Activated CD8-positive, alpha-beta T cell treated with anti-CD3 and anti-CD28 coated beads for 36 hours (primary cell): ENCODE measurements at regions not wholly inside any gene's neighbourhood (a gene's known extent, or its start where the extent isn't known, plus 50 kb on each side); places are given as distances from the start of the nearest gene placed in this dataset.
"Not testable (repeated sequence)": the region's sequence is repeated elsewhere in the genome, so short reads cannot be mapped to it uniquely, and the experiment has no call there.

Source experiments
- ATAC-seq: fragments of 200-7000 bp; cut with Tn5 transposase; one replicate; pipeline ENCODE4 v1.10.0; 2021; ENCODE audit warnings: mild to moderate bottlenecking, moderate library complexity
- CTCF ChIA-PET: fragments of 350-600 bp; sonication (Branson Sonifier 250); formaldehyde crosslinking; loops from one replicate; lab custom pipeline; 2021; ENCODE audit warnings: antibody characterized with exemption; lab: Charles Lee
- POLR2A ChIA-PET: fragments of 350-600 bp; sonication (Branson Sonifier 250); formaldehyde crosslinking; loops from one replicate; lab custom pipeline; 2021; ENCODE audit warnings: antibody characterized with exemption; lab: Charles Lee
- DNase-seq: peaks from one replicate; pipeline ENCODE4 v3.0.0-alpha.2; 2020
- H3K27ac Mint-ChIP-seq: one replicate; pipeline ENCODE4 v1.8.0; 2021; ENCODE audit warnings: mild to moderate bottlenecking, mixed read lengths
- H3K27me3 Mint-ChIP-seq: one replicate; pipeline ENCODE4 v1.8.0; 2021; ENCODE audit warnings: mixed read lengths
- H3K36me3 Mint-ChIP-seq: one replicate; pipeline ENCODE4 v1.8.0; 2021; ENCODE audit warnings: low read depth, mixed read lengths
- H3K4me1 Mint-ChIP-seq: one replicate; pipeline ENCODE4 v1.8.0; 2021; ENCODE audit warnings: low read depth, mixed read lengths
- H3K4me3 Mint-ChIP-seq: one replicate; pipeline ENCODE4 v1.8.0; 2021; ENCODE audit warnings: mild to moderate bottlenecking, moderate library complexity, mixed read lengths
- H3K9me3 Mint-ChIP-seq: one replicate; pipeline ENCODE4 v1.8.0; 2021; ENCODE audit warnings: mixed read lengths
- CTCF ChIP-seq: fragments of 200-600 bp; IDR thresholded peaks from one replicate; pipeline ENCODE4 v1.8.0; 2022; ENCODE audit warnings: antibody characterized with exemption, mild to moderate bottlenecking
- intact Hi-C: fragments of 100-400 bp; cut with micrococcal nuclease; formaldehyde crosslinking; loops from one replicate; pipeline ENCODE4 v1.10.0; 2022

- Mint-ChIP-seq H3K27ac (no peak overlapping the region), H3K4me3 (no peak overlapping the region), H3K9me3 (no peaks in the 10 kb centered on the region), H3K36me3 (no peaks in the 10 kb centered on the region), H3K27me3 (peaks cover 5% of the 10 kb centered on the region), H3K4me1 (no peaks in the 10 kb centered on the region)
- no peak for ATAC-seq
- ChIA-PET CTCF (interaction anchor here (0.9 kb wide), 1 partner anchor 11 kb away, joined by 3 read pairs; no protein-coding TSS in a partner anchor), POLR2A (no interaction called here)
- no peak for DNase-seq
- intact Hi-C loops, result no loop called here
- TF ChIP-seq CTCF, result no peak
Observed at GRCh38 chr18:22065311-22065710, 104.1 kb upstream of the GATA6 start.

- no peak for TF ChIP-seq CTCF
- CTCF ChIA-PET, result no interaction called here
- Mint-ChIP-seq H3K36me3 (no peaks in the 10 kb centered on the region), H3K4me3 (no peak overlapping the region), H3K27ac (no peak overlapping the region), H3K4me1 (no peaks in the 10 kb centered on the region), H3K9me3 (no peaks in the 10 kb centered on the region), H3K27me3 (peaks cover 5% of the 10 kb centered on the region)
- intact Hi-C loops, result no loop called here
- no peak for ATAC-seq
- no peak for DNase-seq
- POLR2A ChIA-PET, result no interaction called here
Observed at GRCh38 chr18:22066083-22066485, 103.3 kb upstream of the GATA6 start.

GRCh38 chr18:22067109-22067508, 102.3 kb upstream of the GATA6 start:
- H3K27ac Mint-ChIP-seq, result no peak overlapping the region
- ChIA-PET CTCF (no interaction called here), POLR2A (no interaction called here)
- no peaks in the 10 kb centered on the region for H3K36me3 Mint-ChIP-seq
- no peak for DNase-seq
- H3K4me1 Mint-ChIP-seq, result no peaks in the 10 kb centered on the region
- intact Hi-C loops, result no loop called here
- peaks cover 5% of the 10 kb centered on the region for H3K27me3 Mint-ChIP-seq
- no peak overlapping the region for H3K4me3 Mint-ChIP-seq
- H3K9me3 Mint-ChIP-seq, result no peaks in the 10 kb centered on the region
- no peak for TF ChIP-seq CTCF
- ATAC-seq, result no peak

- intact Hi-C loops, result no loop called here
- Mint-ChIP-seq H3K27me3 (peaks cover 5% of the 10 kb centered on the region), H3K36me3 (no peaks in the 10 kb centered on the region), H3K9me3 (no peaks in the 10 kb centered on the region), H3K4me3 (no peak overlapping the region), H3K27ac (no peak overlapping the region), H3K4me1 (no peaks in the 10 kb centered on the region)
- POLR2A ChIA-PET, result no interaction called here
- no peak for TF ChIP-seq CTCF
- DNase-seq (no peak), ATAC-seq (no peak)
- CTCF ChIA-PET, result no interaction called here
Observed at GRCh38 chr18:22067682-22068081, 101.7 kb upstream of the GATA6 start.

GRCh38 chr18:22068784-22069183, 100.6 kb upstream of the GATA6 start:
- H3K9me3 Mint-ChIP-seq, H3K4me1 Mint-ChIP-seq, DNase-seq, H3K4me3 Mint-ChIP-seq, CTCF ChIA-PET, POLR2A ChIA-PET, H3K27me3 Mint-ChIP-seq, ATAC-seq, H3K27ac Mint-ChIP-seq, H3K36me3 Mint-ChIP-seq, intact Hi-C loops: not testable (repeated sequence)

- no peak for DNase-seq
- no peaks in the 10 kb centered on the region for H3K9me3 Mint-ChIP-seq
- H3K4me1 Mint-ChIP-seq, result no peaks in the 10 kb centered on the region
- intact Hi-C loops, result no loop called here
- H3K36me3 Mint-ChIP-seq, result no peaks in the 10 kb centered on the region
- TF ChIP-seq CTCF, result no peak
- POLR2A ChIA-PET, result interaction anchor here (0.6 kb wide), 1 partner anchor 129 kb away, joined by 3 read pairs; no protein-coding TSS in a partner anchor
- no peak overlapping the region for H3K27ac Mint-ChIP-seq
- H3K27me3 Mint-ChIP-seq, result no peaks in the 10 kb centered on the region
- CTCF ChIA-PET, result no interaction called here
- ATAC-seq, result no peak
- no peak overlapping the region for H3K4me3 Mint-ChIP-seq
Observed at GRCh38 chr18:22069916-22070315, 99.5 kb upstream of the GATA6 start.
